HPDE6-E6E7 (cell line): ENCODE measurements at regions not wholly inside any gene's neighbourhood (a gene's known extent, or its start where the extent isn't known, plus 50 kb on each side); places are given as distances from the start of the nearest gene placed in this dataset.

Source experiments
- DNase-seq: peaks from one replicate; pipeline ENCODE4 v3.0.0; 2011; ENCODE audit warnings: missing footprints; ENCODE audit errors: extremely low spot score

DNA sequence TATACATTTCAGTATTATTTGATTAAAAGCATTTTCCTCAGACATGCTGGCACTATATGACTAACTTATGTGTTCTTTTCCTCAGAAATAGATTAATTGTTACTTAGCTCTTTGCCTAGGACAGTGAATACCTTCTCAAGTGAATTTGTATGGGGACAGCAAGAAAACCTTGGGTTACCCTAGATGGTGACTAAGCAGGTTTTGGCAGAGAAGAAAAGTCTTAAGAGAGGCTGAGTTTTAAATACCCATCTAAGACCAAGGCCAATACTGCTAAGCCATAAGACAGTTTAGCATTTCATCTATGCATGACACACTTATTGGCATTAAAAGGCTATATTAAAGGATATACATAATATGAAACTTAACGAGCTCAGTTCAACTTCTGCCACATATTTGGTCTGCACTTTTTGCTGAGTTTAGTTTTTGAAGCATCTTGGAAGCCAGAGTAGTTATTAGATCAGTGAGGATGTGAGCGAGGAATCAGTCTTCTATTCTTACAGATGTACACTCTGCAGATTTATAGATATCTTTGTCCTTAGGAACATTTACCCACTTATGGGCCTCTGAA, 54.6 kb upstream of the FAM3C start:
- DNase-seq = no peak

DNA sequence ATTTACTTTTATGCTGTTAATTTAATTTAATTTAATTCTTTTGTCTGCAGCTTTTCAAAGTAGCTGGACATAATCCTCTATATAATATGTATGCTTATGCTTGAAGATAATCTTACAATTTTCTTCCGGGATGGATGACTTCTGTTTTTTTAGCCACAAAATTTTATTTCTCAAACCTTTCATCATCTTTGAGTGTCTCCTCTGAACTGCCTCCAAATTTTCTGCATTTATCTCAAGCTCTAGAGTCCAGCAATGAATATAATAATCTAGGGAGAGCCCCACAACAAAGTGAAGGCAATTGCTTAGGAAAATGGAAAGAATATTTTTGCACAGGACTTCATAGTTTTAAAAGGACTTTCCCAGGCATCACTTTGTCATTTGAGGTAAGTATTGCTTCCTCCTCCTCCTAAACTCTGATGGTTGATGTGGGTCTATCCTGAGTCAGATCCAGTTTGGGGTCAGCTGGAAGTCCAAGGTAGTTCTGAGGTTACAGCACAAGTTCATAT, 53.7 kb upstream of the FAM3C start:
- DNase-seq = no peak

- DNase-seq = no peak
Measured at GRCh38 chr7:121449329-121449728, 53.2 kb upstream of the FAM3C start.

DNA sequence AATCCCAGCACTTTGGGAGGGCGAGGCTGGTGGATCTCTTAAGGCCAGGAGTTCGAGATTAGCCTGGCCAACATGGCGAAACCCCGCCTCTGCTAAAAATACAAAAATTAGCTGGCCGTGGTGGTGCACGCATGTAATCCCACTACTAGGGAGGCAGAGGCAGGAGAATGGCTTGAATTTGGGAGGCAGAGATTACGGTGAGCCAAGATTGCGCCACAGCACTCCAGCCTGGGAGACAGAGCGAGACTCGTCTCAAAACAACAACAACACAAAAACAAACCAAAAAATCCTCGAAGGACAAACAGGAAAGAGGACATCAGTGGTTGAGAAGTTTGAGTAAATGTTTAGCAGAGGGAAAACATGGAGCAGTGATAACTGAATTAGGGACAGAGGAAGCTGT, 52.3 kb upstream of the FAM3C start:
- no peak for DNase-seq

DNA sequence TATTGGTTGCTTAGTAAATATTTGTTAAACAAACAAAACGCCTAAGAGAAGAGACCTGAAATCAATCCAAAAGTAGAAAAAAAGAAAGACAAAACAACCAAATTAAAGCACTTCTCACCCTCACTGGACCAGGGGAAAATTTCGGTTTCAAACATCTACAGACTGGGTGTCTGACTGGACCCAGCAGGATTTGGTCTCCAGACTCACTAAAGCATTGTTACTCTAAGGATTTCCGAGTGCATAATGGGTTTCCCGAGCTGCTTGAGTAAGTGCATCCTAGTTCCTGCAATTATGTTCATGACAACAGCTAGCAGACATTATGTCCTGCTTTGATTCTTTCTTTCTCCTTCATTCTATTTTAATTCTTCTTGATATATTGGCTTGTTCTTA, 51.8 kb upstream of the FAM3C start:
- DNase-seq = no peak

GRCh38 chr7:121447243-121447910, 51.3 kb upstream of the FAM3C start:
- DNase-seq = no peak

GRCh38 chr7:121446526-121446925, 50.4 kb upstream of the FAM3C start:
- DNase-seq = no peak
